B cell (primary cell): ENCODE measurements at regions not wholly inside any gene's neighbourhood (a gene's known extent, or its start where the extent isn't known, plus 50 kb on each side); places are given as distances from the start of the nearest gene placed in this dataset.

Source experiments
- CTCF ChIP-seq: fragments of 200-600 bp; IDR thresholded peaks from one replicate; pipeline ENCODE4 v1.8.0; 2022; ENCODE audit warnings: antibody characterized with exemption, mild to moderate bottlenecking
- EZH2 ChIP-seq: IDR thresholded peaks from 2 replicates; pipeline ENCODE4 v1.6.1; 2012; ENCODE audit warnings: borderline replicate concordance, low read depth, mild to moderate bottlenecking, moderate library complexity, low read length; ENCODE audit not compliant: insufficient read depth, poor library complexity, severe bottlenecking

GRCh38 chr4:119788349-119789266, 160.0 kb upstream of the PDE5A start:
- no peak for TF ChIP-seq CTCF
- no peak for TF ChIP-seq EZH2
